GM10266 (cell line): ENCODE measurements at regions not wholly inside any gene's neighbourhood (a gene's known extent, or its start where the extent isn't known, plus 50 kb on each side); places are given as distances from the start of the nearest gene placed in this dataset.

Experiments
- DNase-seq: peaks from one replicate; pipeline ENCODE4 v3.0.0; 2012; ENCODE audit errors: extremely low spot score
- TF ChIP-seq, protein P1 (sequence below): IDR thresholded peaks from 2 replicates; pipeline ENCODE4 v1.5.1; 2012; ENCODE audit warnings: mild to moderate bottlenecking, low read depth; ENCODE audit not compliant: control insufficient read depth, insufficient read depth; ENCODE audit errors: missing control alignments

GRCh38 chr9:79193501-79194223, 378.1 kb upstream of the TLE4 start:
- TF ChIP-seq, protein P1, sequence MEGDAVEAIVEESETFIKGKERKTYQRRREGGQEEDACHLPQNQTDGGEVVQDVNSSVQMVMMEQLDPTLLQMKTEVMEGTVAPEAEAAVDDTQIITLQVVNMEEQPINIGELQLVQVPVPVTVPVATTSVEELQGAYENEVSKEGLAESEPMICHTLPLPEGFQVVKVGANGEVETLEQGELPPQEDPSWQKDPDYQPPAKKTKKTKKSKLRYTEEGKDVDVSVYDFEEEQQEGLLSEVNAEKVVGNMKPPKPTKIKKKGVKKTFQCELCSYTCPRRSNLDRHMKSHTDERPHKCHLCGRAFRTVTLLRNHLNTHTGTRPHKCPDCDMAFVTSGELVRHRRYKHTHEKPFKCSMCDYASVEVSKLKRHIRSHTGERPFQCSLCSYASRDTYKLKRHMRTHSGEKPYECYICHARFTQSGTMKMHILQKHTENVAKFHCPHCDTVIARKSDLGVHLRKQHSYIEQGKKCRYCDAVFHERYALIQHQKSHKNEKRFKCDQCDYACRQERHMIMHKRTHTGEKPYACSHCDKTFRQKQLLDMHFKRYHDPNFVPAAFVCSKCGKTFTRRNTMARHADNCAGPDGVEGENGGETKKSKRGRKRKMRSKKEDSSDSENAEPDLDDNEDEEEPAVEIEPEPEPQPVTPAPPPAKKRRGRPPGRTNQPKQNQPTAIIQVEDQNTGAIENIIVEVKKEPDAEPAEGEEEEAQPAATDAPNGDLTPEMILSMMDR, result no peak
- no peak for DNase-seq

DNA sequence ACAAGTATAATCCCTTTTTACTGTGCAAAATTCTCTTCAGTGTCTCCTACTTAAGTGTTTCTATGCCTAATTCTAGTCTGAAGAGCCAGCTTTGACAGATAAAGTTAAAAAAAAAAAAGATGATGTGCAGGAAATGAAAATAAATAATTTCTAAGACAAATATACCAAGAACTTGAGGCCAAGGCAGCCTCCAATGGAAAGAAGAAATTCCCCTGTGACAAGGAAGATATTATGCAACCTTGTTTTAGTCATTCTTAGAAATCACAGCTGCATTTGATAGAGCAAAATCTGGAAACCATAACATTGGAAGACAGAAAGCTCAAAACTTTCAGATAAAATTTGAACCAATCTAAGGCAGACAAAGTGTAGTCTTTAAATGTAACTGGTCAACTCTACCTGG, 375.9 kb upstream of the TLE4 start:
- TF ChIP-seq, protein P1, result no peak
- DNase-seq, result no peak

DNA sequence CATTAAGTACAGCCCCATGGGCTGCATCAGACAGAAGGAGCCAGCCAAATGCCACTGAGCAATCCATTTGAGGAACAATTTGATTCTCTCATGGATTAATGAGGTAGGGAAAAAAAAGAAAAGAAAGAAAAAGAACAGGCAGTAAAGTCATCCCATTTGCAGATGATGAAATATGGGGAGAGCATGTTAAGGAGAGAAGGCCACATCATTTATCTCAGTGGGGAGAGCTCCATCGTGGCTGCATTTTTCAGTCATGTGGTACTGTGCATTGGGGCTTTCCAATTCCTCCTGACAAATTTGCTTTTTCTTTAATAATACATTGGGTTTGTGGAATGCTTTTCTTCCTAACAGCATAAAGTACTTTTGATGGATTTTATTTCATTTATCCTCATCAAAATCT, 375.2 kb upstream of the TLE4 start:
- TF ChIP-seq, protein P1, result no peak
- no peak for DNase-seq

- no peak for DNase-seq
- TF ChIP-seq, protein P1, result no peak
These were observed 371.4 kb upstream of the TLE4 start for GRCh38 chr9:79200336-79200735.

GRCh38 chr9:79201636-79202035, 370.1 kb upstream of the TLE4 start:
- DNase-seq, result no peak
- TF ChIP-seq, protein P1, result no peak

- DNase-seq, result no peak
These were observed 362.9 kb upstream of the TLE4 start for GRCh38 chr9:79208791-79209396.

More at GRCh38 chr9:79208791-79209396, 362.9 kb upstream of the TLE4 start:
- TF ChIP-seq, protein P1, result no peak
